Mammary epithelial cell (primary cell): ENCODE measurements at regions not wholly inside any gene's neighbourhood (a gene's known extent, or its start where the extent isn't known, plus 50 kb on each side); places are given as distances from the start of the nearest gene placed in this dataset.

Experiments
- CTCF ChIP-seq, 2 donors: IDR thresholded peaks in 1 of 2; conservative IDR thresholded peaks in 1 of 2; 2 replicates each; pipeline ENCODE4 v1.5.1; 2011 to 2012; ENCODE audit warnings: inconsistent platforms in 2 of 2, low read length in 2 of 2, mild to moderate bottlenecking in 2 of 2, control low read depth in 1 of 2, low read depth in 1 of 2; ENCODE audit not compliant: insufficient read depth in 1 of 2; ENCODE audit errors: extremely low read depth in 1 of 2
- EZH2 ChIP-seq: IDR thresholded peaks from 2 replicates; pipeline ENCODE4 v1.6.1; 2012; ENCODE audit warnings: low read length, inconsistent platforms, borderline replicate concordance

- TF ChIP-seq CTCF (conservative IDR thresholded peaks at IDR 0.05 in 1 of 2, IDR thresholded peaks at IDR 0.05 in 1 of 2; ENCODE audit: extremely low read depth in 1 of 2, insufficient read depth in 1 of 2, low read depth in 1 of 2, low read length in 2 of 2) (no peak), EZH2 (no peak)
These were observed 269.4 kb upstream of the TCF4 start for GRCh38 chr18:55857409-55857808.
